Forelimb muscle (tissue), 1 donor: ENCODE measurements at regions not wholly inside any gene's neighbourhood (a gene's known extent, or its start where the extent isn't known, plus 50 kb on each side); places are given as distances from the start of the nearest gene placed in this dataset.

Experiments
- DNase-seq: peaks from one replicate; pipeline ENCODE4 v3.0.0-alpha.2; 2013; ENCODE audit warnings: low read depth

- DNase-seq, result no peak
Observed at GRCh38 chr14:55734731-55735130, 154.7 kb downstream of the KTN1 start.

GRCh38 chr14:55739967-55740648 is 160.1 kb downstream of the KTN1 start:
- no peak for DNase-seq

GRCh38 chr14:55740649-55740989 is 160.6 kb downstream of the KTN1 start:
- DNase-seq, result no peak

GRCh38 chr14:55741240-55741639 is 161.2 kb downstream of the KTN1 start:
- DNase-seq, result no peak

GRCh38 chr14:55743551-55743950 is 163.5 kb downstream of the KTN1 start:
- DNase-seq, result no peak

- DNase-seq, result no peak
Observed at GRCh38 chr14:55744321-55744720, 164.3 kb downstream of the KTN1 start.

GRCh38 chr14:55745906-55746305 is 165.9 kb downstream of the KTN1 start:
- DNase-seq, result no peak

- DNase-seq, result no peak
Observed at GRCh38 chr14:55746558-55746957, 166.6 kb downstream of the KTN1 start.

GRCh38 chr14:55747186-55747585 is 167.2 kb downstream of the KTN1 start:
- DNase-seq, result no peak

- no peak for DNase-seq
Observed at GRCh38 chr14:55749201-55749812, 169.3 kb downstream of the KTN1 start.

- no peak for DNase-seq
Observed at GRCh38 chr14:55749946-55750345, 169.9 kb downstream of the KTN1 start.

GRCh38 chr14:55752580-55753390 is 172.8 kb downstream of the KTN1 start:
- DNase-seq, result no peak

GRCh38 chr14:55754471-55754870 is 174.5 kb downstream of the KTN1 start:
- DNase-seq, result no peak

- DNase-seq, result no peak
Observed at GRCh38 chr14:55754871-55755270, 174.9 kb downstream of the KTN1 start.

GRCh38 chr14:55756078-55756477 is 176.1 kb downstream of the KTN1 start:
- no peak for DNase-seq

- no peak for DNase-seq
Observed at GRCh38 chr14:55756557-55756956, 176.6 kb downstream of the KTN1 start.

GRCh38 chr14:55758796-55759195 is 178.8 kb downstream of the KTN1 start:
- DNase-seq, result no peak

GRCh38 chr14:55760789-55761566 is 181.0 kb downstream of the KTN1 start:
- no peak for DNase-seq

- no peak for DNase-seq
Observed at GRCh38 chr14:55761651-55762050, 181.6 kb downstream of the KTN1 start.

- no peak for DNase-seq
Observed at GRCh38 chr14:55762595-55763232, 182.7 kb downstream of the KTN1 start.

- no peak for DNase-seq
Observed at GRCh38 chr14:55764784-55765183, 184.8 kb downstream of the KTN1 start.

GRCh38 chr14:55766071-55766470 is 186.1 kb downstream of the KTN1 start:
- DNase-seq, result no peak
